H1 (cell line): ENCODE measurements at regions not wholly inside any gene's neighbourhood (a gene's known extent, or its start where the extent isn't known, plus 50 kb on each side); places are given as distances from the start of the nearest gene placed in this dataset.

Experiments used
- BRCA1 ChIP-seq: IDR thresholded peaks from 2 replicates; pipeline ENCODE4 v1.6.1; 2012; ENCODE audit warnings: low read depth, low read length, improper control_type of control experiment
- CHD7 ChIP-seq: fragments of 300-600 bp; sonication (generic); IDR thresholded peaks from 2 replicates; pipeline ENCODE4 v1.7.1; 2012; ENCODE audit warnings: low read length, moderate library complexity, mild to moderate bottlenecking, inconsistent platforms; ENCODE audit not compliant: insufficient replicate concordance
- SRF ChIP-seq: IDR thresholded peaks from 2 replicates; pipeline ENCODE4 v1.6.1; 2011; ENCODE audit warnings: mild to moderate bottlenecking, low read depth, low read length, moderate library complexity

- TF ChIP-seq BRCA1 = no peak
- TF ChIP-seq SRF = no peak
- TF ChIP-seq CHD7 = no peak
Measured at GRCh38 chr22:49308300-49308699, 519.4 kb downstream of the BRD1 start (continued).
